DND-41 (cell line): ENCODE measurements at regions not wholly inside any gene's neighbourhood (a gene's known extent, or its start where the extent isn't known, plus 50 kb on each side); places are given as distances from the start of the nearest gene placed in this dataset.

ENCODE experiments used
- CTCF ChIP-seq: IDR thresholded peaks from 2 replicates; pipeline ENCODE4 v1.5.1; 2012; ENCODE audit warnings: borderline replicate concordance, low read length, moderate library complexity, mild to moderate bottlenecking; ENCODE audit not compliant: poor library complexity, severe bottlenecking; ENCODE audit errors: extremely low read depth
- EZH2 ChIP-seq: IDR thresholded peaks from 3 replicates; pipeline ENCODE4 v1.6.1; 2012; ENCODE audit warnings: borderline replicate concordance, low read depth, mild to moderate bottlenecking, moderate library complexity, low read length, inconsistent platforms; ENCODE audit not compliant: severe bottlenecking

- TF ChIP-seq CTCF (no peak), EZH2 (no peak)
These were observed 734.4 kb downstream of the MAFB start for GRCh38 chr20:39954621-39955020.
